GM12878 (cell line): ENCODE measurements at regions not wholly inside any gene's neighbourhood (a gene's known extent, or its start where the extent isn't known, plus 50 kb on each side); places are given as distances from the start of the nearest gene placed in this dataset.
A peak's percentile ranks its signal among the peaks of the same experiment; 100 is the strongest.
"Not testable (repeated sequence)": the region's sequence is repeated elsewhere in the genome, so short reads cannot be mapped to it uniquely, and the experiment has no call there.

Experiments
- ATAC-seq: fragments of 200-7000 bp; cut with Tn5 transposase; 3 replicates; pipeline ENCODE4 v1.9.1; 2020; ENCODE audit warnings: mild to moderate bottlenecking, moderate library complexity
- BruUV-seq: library from RNA; stranded (reverse); fragments of 400-500 nt; replicated peaks from 2 replicates; lab custom pipeline; 2021; lab: Mats Ljungman, UMichigan
- CTCF ChIA-PET: fragments of 300-600 bp; sonication (Branson Sonifier 250); formaldehyde crosslinking; extraction: SDS; loops from one replicate; lab custom pipeline; 2021; ENCODE audit warnings: inconsistent platforms; lab: Yijun Ruan, JAX
- POLR2A ChIA-PET: fragments of 350-600 bp; formaldehyde crosslinking; extraction: SDS; loops from one replicate; lab custom pipeline; 2021; ENCODE audit warnings: inconsistent platforms; lab: Charles Lee
- RAD21 ChIA-PET: fragments of 300-600 bp; sonication (Branson Sonifier 250); formaldehyde crosslinking; loops from one replicate; lab custom pipeline; 2023; ENCODE audit warnings: antibody characterized with exemption; ENCODE audit not compliant: unreplicated experiment; lab: Charles Lee
- SMC1A ChIA-PET: fragments of 300-600 bp; sonication (Branson Sonifier 250); formaldehyde crosslinking; loops from one replicate; lab custom pipeline; 2023; ENCODE audit not compliant: unreplicated experiment, uncharacterized antibody; lab: Charles Lee
- DNase-seq: peaks from one replicate; pipeline ENCODE4 v3.0.0-alpha.2; 2011; ENCODE audit warnings: low read depth, low spot score
- FAIRE-seq: peaks from 3 replicates; lab custom pipeline; 2011; peaks lifted over from hg19 to GRCh38; lab: Jason Lieb, UNC
- H2AFZ ChIP-seq: 2 replicates; pipeline ENCODE4 v1.6.0; 2011; ENCODE audit warnings: low read depth, low read length, control low read depth; ENCODE audit not compliant: control insufficient read depth
- H3K27ac ChIP-seq: 2 replicates; pipeline ENCODE4 v1.5.1; 2011; ENCODE audit warnings: control low read depth; ENCODE audit not compliant: control insufficient read depth, insufficient read depth
- H3K27me3 ChIP-seq, 2 experiments: replicated peaks in 1 of 2; 2 replicates each; pipeline versions ENCODE4 v1.6.0 to v1.6.1; 2011; ENCODE audit warnings: low read length in 1 of 2; ENCODE audit not compliant: control insufficient read depth in 2 of 2, insufficient read depth in 2 of 2
- H3K36me3 ChIP-seq, 2 experiments: 2 replicates each; pipeline ENCODE4 v1.5.1; 2011; ENCODE audit warnings: low read length in 1 of 2; ENCODE audit not compliant: control insufficient read depth in 2 of 2, insufficient read depth in 2 of 2
- H3K4me1 ChIP-seq: 2 replicates; pipeline ENCODE4 v1.6.1; 2011; ENCODE audit warnings: mild to moderate bottlenecking, low read length, moderate library complexity, mixed read lengths; ENCODE audit not compliant: control insufficient read depth, insufficient read depth
- H3K4me2 ChIP-seq: 2 replicates; pipeline ENCODE4 v1.6.0; 2011; ENCODE audit warnings: control low read depth; ENCODE audit not compliant: control insufficient read depth, insufficient read depth
- H3K4me3 ChIP-seq: fragments of 200-600 bp; sonication (generic); 2 replicates; pipeline ENCODE4 v1.5.1; 2016
- H3K79me2 ChIP-seq: 2 replicates; pipeline ENCODE4 v1.6.0; 2011; ENCODE audit warnings: low read length; ENCODE audit not compliant: control insufficient read depth, insufficient read depth
- H3K9ac ChIP-seq: 2 replicates; pipeline ENCODE4 v1.8.0; 2011; ENCODE audit warnings: low read length, control low read depth, mixed read lengths; ENCODE audit not compliant: control insufficient read depth, insufficient read depth
- H3K9me3 ChIP-seq: replicated peaks from 3 replicates; pipeline ENCODE4 v1.5.1; 2011; ENCODE audit warnings: mild to moderate bottlenecking, low read length; ENCODE audit not compliant: control insufficient read depth, insufficient read depth
- H4K20me1 ChIP-seq: 2 replicates; pipeline ENCODE4 v1.6.0; 2011; ENCODE audit not compliant: control insufficient read depth, insufficient read depth
- DPF2 ChIP-seq: fragments of 450-650 bp; IDR thresholded peaks from 2 replicates; pipeline ENCODE4 v1.6.1; 2017; ENCODE audit warnings: mild to moderate bottlenecking
- MTA2 ChIP-seq: fragments of 450-650 bp; IDR thresholded peaks from 2 replicates; pipeline ENCODE4 v1.6.1; 2016; ENCODE audit warnings: low read depth, mild to moderate bottlenecking, moderate library complexity
- NR2F1 ChIP-seq: fragments of 450-650 bp; conservative IDR thresholded peaks from 2 replicates; pipeline ENCODE4 v1.6.1; 2017; ENCODE audit warnings: mild to moderate bottlenecking
- SMAD1 ChIP-seq: fragments of 450-650 bp; IDR thresholded peaks from 2 replicates; pipeline ENCODE4 v1.6.1; 2018; ENCODE audit warnings: mild to moderate bottlenecking, low read depth; ENCODE audit not compliant: partially characterized antibody
- TARDBP ChIP-seq: IDR thresholded peaks from 2 replicates; pipeline ENCODE4 v1.6.1; 2016; ENCODE audit warnings: borderline replicate concordance
- ZNF207 ChIP-seq: fragments of 450-650 bp; IDR thresholded peaks from 2 replicates; pipeline ENCODE4 v1.6.1; 2014; ENCODE audit warnings: antibody characterized with exemption, mild to moderate bottlenecking, borderline replicate concordance
- WGBS: methylation state at CpG from one replicate; pipeline ENCODE4 v1.1.6; 2016; ENCODE audit warnings: low lambda C conversion rate; ENCODE audit not compliant: insufficient replicate concordance, insufficient coverage; ENCODE audit errors: missing lambda C conversion rate; 5-methylcytosine and 5-hydroxymethylcytosine counted together
- in situ Hi-C: fragments of 300-500 bp; cut with MboI; formaldehyde crosslinking; loops from 9 replicates; pipeline ENCODE4 v1.14.3; 2018; ENCODE audit warnings: mixed read lengths
- intact Hi-C: fragments of 100-400 bp; cut with micrococcal nuclease; formaldehyde crosslinking; loops from one replicate; pipeline ENCODE4 v1.14.2; 2022; ENCODE audit not compliant: unreplicated experiment

- Histone ChIP-seq H4K20me1 (no peaks in the 10 kb centered on the region), H3K4me3 (no peak overlapping the region), H3K36me3 (no peaks in the 10 kb centered on the region), H3K79me2 (no peaks in the 10 kb centered on the region), H3K27me3 (no peaks in the 10 kb centered on the region), H3K4me1 (no peaks in the 10 kb centered on the region), H3K27ac (no peak overlapping the region), H3K9ac (no peak overlapping the region), H2AFZ (no peak overlapping the region), H3K4me2 (no peak overlapping the region)
- CTCF ChIA-PET: interaction anchor here (0.6 to 1.4 kb wide), 7 partner anchors 14 to 156 kb away, joined by 3 to 6 read pairs (median 3); no protein-coding TSS in a partner anchor
- POLR2A ChIA-PET: interaction anchor here (0.9 kb wide), 2 partner anchors 11 to 16 kb away, joined by 3 to 10 read pairs; no protein-coding TSS in a partner anchor
- 48% methylated on average over 4 of the region's 4 CpGs for WGBS
- ATAC-seq (no peak), DNase-seq (no peak), FAIRE-seq (no peak)
- intact Hi-C loops: no loop called here
- no TSS peak for BruUV-seq
- RAD21 ChIA-PET: interaction anchor here (1.3 to 1.6 kb wide), 4 partner anchors 15 to 341 kb away, joined by 3 to 4 read pairs (median 4); no protein-coding TSS in a partner anchor
- SMC1A ChIA-PET: interaction anchor here (0.6 to 2.9 kb wide), 18 partner anchors 9 to 442 kb away, joined by 3 to 16 read pairs (median 3); no protein-coding TSS in a partner anchor
- in situ Hi-C loops: no loop called here
- TF ChIP-seq SMAD1 (no peak), NR2F1 (peak; percentile 44; the same call in 1 of the 2 replicates), TARDBP (no peak), MTA2 (no peak), DPF2 (no peak), ZNF207 (no peak)
- TF ChIP-seq, all 136 proteins: peak for 1
- no peaks in the 10 kb centered on the region for H3K9me3 ChIP-seq
Observed at GRCh38 chr9:38243993-38244392, 148.5 kb upstream of the ALDH1B1 start.

GRCh38 chr9:38242151-38242550 lies 150.4 kb upstream of the ALDH1B1 start:
- RAD21 ChIA-PET: not testable (repeated sequence)
- no CpG with 5 or more reads among the region's 30 CpGs for WGBS

More at GRCh38 chr9:38242151-38242550, 150.4 kb upstream of the ALDH1B1 start:
- H3K4me1 ChIP-seq, H2AFZ ChIP-seq, H3K4me2 ChIP-seq, H3K9ac ChIP-seq, H3K4me3 ChIP-seq, FAIRE-seq, DNase-seq, ATAC-seq, SMC1A ChIA-PET, intact Hi-C loops, H3K36me3 ChIP-seq, H3K27ac ChIP-seq, POLR2A ChIA-PET, in situ Hi-C loops, H3K79me2 ChIP-seq, H4K20me1 ChIP-seq, H3K9me3 ChIP-seq, H3K27me3 ChIP-seq, CTCF ChIA-PET, BruUV-seq: not testable (repeated sequence)
